Gastrocnemius medialis (tissue), 4 donors: ENCODE measurements at regions not wholly inside any gene's neighbourhood (a gene's known extent, or its start where the extent isn't known, plus 50 kb on each side); places are given as distances from the start of the nearest gene placed in this dataset.

Source experiments
- ATAC-seq, 2 donors: fragments of 150-250 bp; one replicate each; pipeline ENCODE4 v1.9.1; 2016
- DNase-seq, 2 donors: peaks; one replicate each; pipeline ENCODE4 v3.0.0-alpha.2; 2019
- H3K27ac ChIP-seq, 4 donors: fragments of 200-600 bp; sonication (generic); 1 replicate in 1 of 4; 2 replicates in 3 of 4; pipeline ENCODE4 v1.5.1; 2016 to 2018; ENCODE audit warnings: mild to moderate bottlenecking in 2 of 4, moderate library complexity in 1 of 4
- H3K27me3 ChIP-seq, 3 donors: fragments of 200-600 bp; sonication (generic) in 2 of 3; 1 replicate in 1 of 3; 2 replicates in 2 of 3; pipeline versions ENCODE4 v1.5.1 to v1.6.0; 2016 to 2019; ENCODE audit warnings: mild to moderate bottlenecking in 1 of 3, moderate library complexity in 1 of 3
- H3K36me3 ChIP-seq, 2 donors: fragments of 200-600 bp; sonication (generic) in 1 of 2; one replicate each; pipeline ENCODE4 v1.5.1; 2017 to 2018
- H3K4me1 ChIP-seq, 2 donors: fragments of 200-600 bp; sonication (generic) in 1 of 2; one replicate each; pipeline ENCODE4 v1.5.1; 2016 to 2017; ENCODE audit warnings: mild to moderate bottlenecking in 2 of 2
- H3K4me3 ChIP-seq, 4 donors: fragments of 200-600 bp; sonication (generic) in 3 of 4; 1 replicate in 1 of 4; 2 replicates in 3 of 4; pipeline ENCODE4 v1.5.1; 2016 to 2019; ENCODE audit warnings: mild to moderate bottlenecking in 2 of 4
- H3K9me3 ChIP-seq, 3 donors: fragments of 200-600 bp; sonication (generic) in 2 of 3; 1 replicate in 1 of 3; 2 replicates in 2 of 3; pipeline ENCODE4 v1.5.1; 2016 to 2019
- CTCF ChIP-seq, 5 experiments: fragments of 450-650 bp in 3 of 5; fragments of 200-600 bp in 2 of 5; sonication (generic) in 2 of 5; IDR thresholded peaks in 4 of 5; conservative IDR thresholded peaks in 1 of 5; 1 replicate in 4 of 5; 2 replicates in 1 of 5; pipeline ENCODE4 v1.5.1; 2016 to 2019; ENCODE audit warnings: antibody characterized with exemption in 5 of 5, mild to moderate bottlenecking in 3 of 5, moderate library complexity in 3 of 5
- POLR2A ChIP-seq, 2 donors: fragments of 450-650 bp; IDR thresholded peaks; one replicate each; pipeline ENCODE4 v1.6.1; 2017; ENCODE audit warnings: antibody characterized with exemption in 2 of 2, mild to moderate bottlenecking in 2 of 2, moderate library complexity in 2 of 2
- in situ Hi-C, 4 donors: fragments of 200-750 bp; cut with MboI; loops; one replicate each; pipeline versions ENCODE4 v1.15.0 to v1.8.0; 2017; ENCODE audit warnings: low sequenced_read_pairs in 4 of 4
- intact Hi-C: fragments of 100-400 bp; cut with DNase I; formaldehyde crosslinking; loops from one replicate; pipeline ENCODE4 v1.15.1; 2023; ENCODE audit warnings: low total_unique reads

GRCh38 chr2:75260946-75261345 is 61.6 kb upstream of the TACR1 start:
- DNase-seq (no peak), ATAC-seq (no peak)
- in situ Hi-C loops (no loop called here), intact Hi-C loops (no loop called here)
- H3K4me3 ChIP-seq: no peak overlapping the region
- H3K4me1 ChIP-seq: no peaks in the 10 kb centered on the region
- no peaks in the 10 kb centered on the region for H3K36me3 ChIP-seq
- H3K27me3 ChIP-seq: no peaks in the 10 kb centered on the region
- no peaks in the 10 kb centered on the region for H3K9me3 ChIP-seq
- no peak for TF ChIP-seq CTCF (IDR thresholded peaks at IDR 0.05 in 4 of 5, conservative IDR thresholded peaks at IDR 0.05 in 1 of 5)
- TF ChIP-seq POLR2A (IDR thresholded peaks at IDR 0.05): no peak
- no peak overlapping the region for H3K27ac ChIP-seq

- in situ Hi-C loops: no loop called here
- no peak for DNase-seq
- TF ChIP-seq CTCF (IDR thresholded peaks at IDR 0.05 in 4 of 5, conservative IDR thresholded peaks at IDR 0.05 in 1 of 5) (no peak), POLR2A (IDR thresholded peaks at IDR 0.05) (no peak)
- no peak overlapping the region for H3K4me3 ChIP-seq
- no peaks in the 10 kb centered on the region for H3K36me3 ChIP-seq
- H3K27ac ChIP-seq: no peak overlapping the region
- H3K27me3 ChIP-seq: no peaks in the 10 kb centered on the region
- intact Hi-C loops: no loop called here
- no peaks in the 10 kb centered on the region for H3K4me1 ChIP-seq
- no peak for ATAC-seq
- no peaks in the 10 kb centered on the region for H3K9me3 ChIP-seq
These were observed 59.3 kb upstream of the TACR1 start for GRCh38 chr2:75258620-75259019.

- intact Hi-C loops (no loop called here), in situ Hi-C loops (no loop called here)
These were observed 57.2 kb upstream of the TACR1 start for GRCh38 chr2:75256485-75256884.

GRCh38 chr2:75253526-75253925 is 54.2 kb upstream of the TACR1 start:
- DNase-seq (no peak), ATAC-seq (no peak)
- in situ Hi-C loops (no loop called here), intact Hi-C loops (no loop called here)
- Histone ChIP-seq H3K27me3 (no peaks in the 10 kb centered on the region), H3K4me1 (no peaks in the 10 kb centered on the region), H3K4me3 (no peak overlapping the region), H3K36me3 (no peaks in the 10 kb centered on the region), H3K27ac (no peak overlapping the region), H3K9me3 (no peaks in the 10 kb centered on the region)
- no peak for TF ChIP-seq POLR2A (IDR thresholded peaks at IDR 0.05)
- TF ChIP-seq CTCF (IDR thresholded peaks at IDR 0.05 in 4 of 5, conservative IDR thresholded peaks at IDR 0.05 in 1 of 5): no peak

More at GRCh38 chr2:75256485-75256884, 57.2 kb upstream of the TACR1 start:
- DNase-seq: no peak
- Histone ChIP-seq H3K27ac (no peak overlapping the region), H3K27me3 (no peaks in the 10 kb centered on the region), H3K36me3 (no peaks in the 10 kb centered on the region), H3K4me3 (no peak overlapping the region), H3K4me1 (no peaks in the 10 kb centered on the region), H3K9me3 (no peaks in the 10 kb centered on the region)
- TF ChIP-seq POLR2A (IDR thresholded peaks at IDR 0.05): no peak
- no peak for TF ChIP-seq CTCF (IDR thresholded peaks at IDR 0.05 in 4 of 5, conservative IDR thresholded peaks at IDR 0.05 in 1 of 5)
- no peak for ATAC-seq

- Histone ChIP-seq H3K4me3 (no peak overlapping the region), H3K9me3 (no peaks in the 10 kb centered on the region), H3K4me1 (no peaks in the 10 kb centered on the region), H3K27ac (no peak overlapping the region), H3K36me3 (no peaks in the 10 kb centered on the region), H3K27me3 (no peaks in the 10 kb centered on the region)
- in situ Hi-C loops: no loop called here
- intact Hi-C loops: no loop called here
- TF ChIP-seq CTCF (IDR thresholded peaks at IDR 0.05 in 4 of 5, conservative IDR thresholded peaks at IDR 0.05 in 1 of 5): no peak
- no peak for TF ChIP-seq POLR2A (IDR thresholded peaks at IDR 0.05)
- DNase-seq (no peak), ATAC-seq (no peak)
These were observed 52.6 kb upstream of the TACR1 start for GRCh38 chr2:75251896-75252295.
